CD8-positive, alpha-beta memory T cell (primary cell): ENCODE measurements at regions not wholly inside any gene's neighbourhood (a gene's known extent, or its start where the extent isn't known, plus 50 kb on each side); places are given as distances from the start of the nearest gene placed in this dataset.

ENCODE experiments used
- CTCF ChIA-PET: fragments of 350-600 bp; sonication (Branson Sonifier 250); formaldehyde crosslinking; loops from one replicate; lab custom pipeline; 2021; ENCODE audit warnings: antibody characterized with exemption; lab: Charles Lee
- POLR2A ChIA-PET: fragments of 350-600 bp; sonication (Branson Sonifier 250); formaldehyde crosslinking; loops from one replicate; lab custom pipeline; 2021; ENCODE audit warnings: antibody characterized with exemption; lab: Charles Lee
- DNase-seq, 5 donors: peaks; one replicate each; pipeline versions ENCODE4 v3.0.0 to v3.0.0-alpha.2; 2020 to 2022; ENCODE audit warnings: mixed read lengths in 1 of 5
- H3K27ac ChIP-seq: one replicate; pipeline ENCODE4 v1.7.0; 2013; ENCODE audit warnings: low read depth, mild to moderate bottlenecking, low read length, moderate library complexity
- H3K27me3 ChIP-seq: 2 replicates; pipeline ENCODE4 v1.7.0; 2013; ENCODE audit warnings: low read length, mild to moderate bottlenecking; ENCODE audit not compliant: insufficient read depth, poor library complexity, severe bottlenecking
- H3K36me3 ChIP-seq: 2 replicates; pipeline ENCODE4 v1.7.0; 2013; ENCODE audit warnings: mild to moderate bottlenecking, low read length, moderate library complexity; ENCODE audit not compliant: insufficient read depth
- H3K4me1 ChIP-seq: 2 replicates; pipeline ENCODE4 v1.7.0; 2013; ENCODE audit warnings: mild to moderate bottlenecking, low read length, moderate library complexity; ENCODE audit not compliant: insufficient read depth
- H3K4me3 ChIP-seq: 2 replicates; pipeline ENCODE4 v1.7.0; 2013; ENCODE audit warnings: mild to moderate bottlenecking, low read length
- H3K9me3 ChIP-seq: 2 replicates; pipeline ENCODE4 v1.7.0; 2013; ENCODE audit warnings: mild to moderate bottlenecking, low read length
- H3K27ac Mint-ChIP-seq, 8 donors: one replicate each; pipeline ENCODE4 v1.8.0; 2020 to 2021; ENCODE audit warnings: mixed read lengths in 8 of 8, mild to moderate bottlenecking in 6 of 8, inconsistent platforms in 3 of 8, moderate library complexity in 3 of 8
- H3K27me3 Mint-ChIP-seq, 2 donors: one replicate each; pipeline ENCODE4 v1.8.0; 2020 to 2021; ENCODE audit warnings: mixed read lengths in 2 of 2, mild to moderate bottlenecking in 1 of 2, moderate library complexity in 1 of 2
- H3K36me3 Mint-ChIP-seq, 3 donors: one replicate each; pipeline ENCODE4 v1.8.0; 2020 to 2021; ENCODE audit warnings: mixed read lengths in 3 of 3, inconsistent platforms in 1 of 3, mild to moderate bottlenecking in 1 of 3
- H3K4me1 Mint-ChIP-seq, 3 donors: one replicate each; pipeline ENCODE4 v1.8.0; 2020 to 2021; ENCODE audit warnings: mixed read lengths in 3 of 3, inconsistent platforms in 1 of 3, mild to moderate bottlenecking in 1 of 3
- H3K4me3 Mint-ChIP-seq, 7 donors: one replicate each; pipeline ENCODE4 v1.8.0; 2020 to 2021; ENCODE audit warnings: mixed read lengths in 7 of 7, mild to moderate bottlenecking in 6 of 7, moderate library complexity in 4 of 7, inconsistent platforms in 2 of 7
- H3K9me3 Mint-ChIP-seq, 5 donors: one replicate each; pipeline ENCODE4 v1.8.0; 2020 to 2022; ENCODE audit warnings: mixed read lengths in 5 of 5, mild to moderate bottlenecking in 3 of 5, moderate library complexity in 2 of 5, inconsistent platforms in 1 of 5

DNA sequence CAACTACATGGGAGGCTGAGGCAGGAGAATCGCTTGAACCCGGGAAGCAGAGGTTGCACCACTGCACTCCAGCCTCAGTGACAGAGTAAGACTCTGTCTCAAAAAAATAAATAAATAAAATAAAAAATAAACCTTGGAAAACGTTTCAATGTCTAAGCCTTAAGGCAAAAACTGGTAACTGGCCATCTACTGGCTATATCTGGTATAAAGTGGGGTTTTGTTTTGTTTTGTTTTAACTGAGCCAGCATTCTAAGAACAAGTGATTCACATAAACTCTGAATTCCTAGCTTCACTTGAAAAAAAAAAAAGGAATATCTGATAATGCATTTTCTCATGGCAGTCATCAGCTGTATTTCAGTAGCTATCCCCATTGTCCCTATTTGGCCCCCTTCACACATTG, 126.1 kb upstream of the EFNA5 start:
- Mint-ChIP-seq H3K9me3 (peaks cover 0 to 3% (median 0%) of the 10 kb centered on the region in 5 donors), H3K4me1 (no peaks in the 10 kb centered on the region), H3K27me3 (peaks cover 7 to 10% of the 10 kb centered on the region in 2 donors), H3K4me3 (no peak overlapping the region), H3K36me3 (no peaks in the 10 kb centered on the region), H3K27ac (no peak overlapping the region)
- H3K27ac ChIP-seq = no peak overlapping the region
- no peaks in the 10 kb centered on the region for H3K4me1 ChIP-seq
- no peaks in the 10 kb centered on the region for H3K9me3 ChIP-seq
- H3K4me3 ChIP-seq = no peak overlapping the region
- no peaks in the 10 kb centered on the region for H3K27me3 ChIP-seq
- ChIA-PET POLR2A (no interaction called here), CTCF (no interaction called here)
- H3K36me3 ChIP-seq = no peaks in the 10 kb centered on the region
- DNase-seq = no peak

DNA sequence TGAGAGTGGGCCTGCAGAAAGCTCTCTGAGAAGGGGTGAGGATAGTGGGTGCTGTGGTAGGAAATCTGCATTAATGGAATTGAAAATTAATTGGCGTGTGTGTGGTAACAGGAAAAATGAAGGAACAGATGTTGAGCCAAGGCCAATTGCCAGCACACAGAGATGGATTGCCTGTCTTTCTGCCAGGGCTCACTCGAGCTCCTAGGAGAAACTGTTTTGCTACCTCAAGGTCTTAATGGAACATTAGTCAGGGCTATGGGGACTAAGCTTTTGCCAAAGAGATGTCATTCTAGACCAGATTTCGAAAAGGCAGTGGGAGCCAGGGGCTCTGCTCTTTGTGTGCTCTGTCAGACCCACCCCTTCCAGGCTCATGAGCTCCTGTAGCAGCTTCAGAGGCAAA, 124.0 kb upstream of the EFNA5 start:
- CTCF ChIA-PET = no interaction called here
- H3K9me3 ChIP-seq = no peaks in the 10 kb centered on the region
- peaks cover 7 to 10% of the 10 kb centered on the region in 2 donors for H3K27me3 Mint-ChIP-seq
- H3K27ac ChIP-seq = no peak overlapping the region
- no peak overlapping the region for H3K4me3 ChIP-seq
- peaks cover 0 to 3% (median 0%) of the 10 kb centered on the region in 5 donors for H3K9me3 Mint-ChIP-seq
- no peaks in the 10 kb centered on the region for H3K4me1 Mint-ChIP-seq
- H3K4me1 ChIP-seq = no peaks in the 10 kb centered on the region
- no peak overlapping the region for H3K27ac Mint-ChIP-seq
- H3K36me3 ChIP-seq = no peaks in the 10 kb centered on the region
- H3K36me3 Mint-ChIP-seq = no peaks in the 10 kb centered on the region
- POLR2A ChIA-PET = no interaction called here
- H3K27me3 ChIP-seq = no peaks in the 10 kb centered on the region
- no peak overlapping the region for H3K4me3 Mint-ChIP-seq
- DNase-seq = no peak

DNA sequence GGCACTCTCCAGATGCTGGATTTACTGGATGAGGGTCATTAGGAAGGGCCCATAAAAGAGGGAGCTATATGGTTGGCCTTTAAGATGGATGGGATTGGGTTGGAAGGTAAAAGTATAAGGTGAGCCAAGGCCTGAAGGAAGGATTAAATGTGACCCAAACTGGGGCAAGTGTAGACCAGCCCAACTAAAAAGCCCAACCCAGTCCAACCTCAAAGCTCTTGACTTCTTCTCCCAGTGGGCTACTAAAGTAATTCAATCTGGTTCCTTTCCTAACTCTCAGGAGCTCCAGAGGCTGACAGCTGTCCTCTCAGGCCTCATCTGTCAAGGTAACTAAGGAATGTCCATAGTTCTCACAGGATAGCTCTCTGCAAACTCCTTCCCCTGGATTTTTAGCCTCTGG, 122.2 kb upstream of the EFNA5 start:
- Histone ChIP-seq H3K4me3 (no peak overlapping the region), H3K36me3 (no peaks in the 10 kb centered on the region), H3K27ac (no peak overlapping the region), H3K4me1 (no peaks in the 10 kb centered on the region), H3K9me3 (no peaks in the 10 kb centered on the region), H3K27me3 (no peaks in the 10 kb centered on the region)
- Mint-ChIP-seq H3K4me3 (no peak overlapping the region), H3K36me3 (no peaks in the 10 kb centered on the region), H3K9me3 (peaks cover 0 to 3% (median 0%) of the 10 kb centered on the region in 5 donors), H3K4me1 (no peaks in the 10 kb centered on the region), H3K27ac (no peak overlapping the region), H3K27me3 (peaks cover 6 to 10% of the 10 kb centered on the region in 2 donors)
- ChIA-PET POLR2A (no interaction called here), CTCF (no interaction called here)
- DNase-seq = no peak

- Histone ChIP-seq H3K27ac (no peak overlapping the region), H3K4me3 (no peak overlapping the region), H3K36me3 (no peaks in the 10 kb centered on the region), H3K4me1 (no peaks in the 10 kb centered on the region), H3K9me3 (no peaks in the 10 kb centered on the region), H3K27me3 (no peaks in the 10 kb centered on the region)
- no peak overlapping the region for H3K4me3 Mint-ChIP-seq
- no peak overlapping the region for H3K27ac Mint-ChIP-seq
- CTCF ChIA-PET = no interaction called here
- POLR2A ChIA-PET = no interaction called here
- DNase-seq = no peak
- H3K27me3 Mint-ChIP-seq = peaks cover 4 to 6% of the 10 kb centered on the region in 2 donors
- H3K36me3 Mint-ChIP-seq = no peaks in the 10 kb centered on the region
- peaks cover 0 to 3% (median 2%) of the 10 kb centered on the region in 5 donors for H3K9me3 Mint-ChIP-seq
- H3K4me1 Mint-ChIP-seq = no peaks in the 10 kb centered on the region
These were observed 119.9 kb upstream of the EFNA5 start for GRCh38 chr5:107790671-107791070.

GRCh38 chr5:107786424-107786823, 115.7 kb upstream of the EFNA5 start:
- Mint-ChIP-seq H3K4me1 (no peaks in the 10 kb centered on the region), H3K4me3 (no peak overlapping the region), H3K27ac (no peak overlapping the region), H3K27me3 (peaks cover 0 to 2% of the 10 kb centered on the region in 2 donors), H3K9me3 (peaks cover 0 to 4% (median 3%) of the 10 kb centered on the region in 5 donors), H3K36me3 (no peaks in the 10 kb centered on the region)
- POLR2A ChIA-PET = no interaction called here
- Histone ChIP-seq H3K27me3 (no peaks in the 10 kb centered on the region), H3K4me1 (no peaks in the 10 kb centered on the region), H3K4me3 (no peak overlapping the region), H3K36me3 (no peaks in the 10 kb centered on the region), H3K9me3 (no peaks in the 10 kb centered on the region), H3K27ac (no peak overlapping the region)
- CTCF ChIA-PET = no interaction called here
- DNase-seq = no peak

DNA sequence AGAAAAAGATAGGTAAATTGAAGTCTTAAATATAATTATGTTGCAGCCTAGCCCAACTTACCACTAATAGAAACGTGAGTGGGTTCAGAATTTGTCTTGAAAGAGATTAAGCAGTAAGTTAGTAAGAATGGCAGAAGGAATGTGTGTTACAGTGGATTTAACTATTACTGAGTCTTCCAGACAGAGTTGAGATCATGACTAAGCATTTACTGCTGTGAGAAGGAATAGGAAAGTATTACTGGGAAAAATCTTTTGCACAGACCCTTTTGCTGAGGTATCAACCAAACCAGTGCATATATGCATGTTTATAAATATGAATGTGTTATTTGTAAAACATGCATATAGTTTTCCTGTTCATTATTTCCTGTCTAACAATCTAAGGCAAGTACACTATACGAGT, 112.8 kb upstream of the EFNA5 start:
- Mint-ChIP-seq H3K4me1 (no peaks in the 10 kb centered on the region), H3K36me3 (no peaks in the 10 kb centered on the region), H3K9me3 (peaks cover 0 to 7% (median 4%) of the 10 kb centered on the region in 5 donors), H3K27ac (no peak overlapping the region), H3K27me3 (peaks cover 0 to 2% of the 10 kb centered on the region in 2 donors), H3K4me3 (no peak overlapping the region)
- Histone ChIP-seq H3K4me1 (no peaks in the 10 kb centered on the region), H3K27me3 (no peaks in the 10 kb centered on the region), H3K36me3 (no peaks in the 10 kb centered on the region), H3K27ac (no peak overlapping the region), H3K4me3 (no peak overlapping the region), H3K9me3 (no peaks in the 10 kb centered on the region)
- DNase-seq = no peak
- ChIA-PET POLR2A (no interaction called here), CTCF (no interaction called here)

GRCh38 chr5:107782561-107783169, 111.9 kb upstream of the EFNA5 start:
- H3K4me1 ChIP-seq = no peaks in the 10 kb centered on the region
- H3K36me3 ChIP-seq = no peaks in the 10 kb centered on the region
- no peaks in the 10 kb centered on the region for H3K36me3 Mint-ChIP-seq
- no peak overlapping the region for H3K27ac Mint-ChIP-seq
- DNase-seq = no peak
- no peak overlapping the region for H3K4me3 Mint-ChIP-seq
- no peaks in the 10 kb centered on the region for H3K4me1 Mint-ChIP-seq
- H3K4me3 ChIP-seq = no peak overlapping the region
- H3K9me3 ChIP-seq = no peaks in the 10 kb centered on the region
- H3K27ac ChIP-seq = no peak overlapping the region
- peaks cover 0 to 7% (median 4%) of the 10 kb centered on the region in 5 donors for H3K9me3 Mint-ChIP-seq
- CTCF ChIA-PET = no interaction called here
- H3K27me3 Mint-ChIP-seq = peaks cover 0 to 2% of the 10 kb centered on the region in 2 donors
- POLR2A ChIA-PET = no interaction called here
- H3K27me3 ChIP-seq = no peaks in the 10 kb centered on the region

DNA sequence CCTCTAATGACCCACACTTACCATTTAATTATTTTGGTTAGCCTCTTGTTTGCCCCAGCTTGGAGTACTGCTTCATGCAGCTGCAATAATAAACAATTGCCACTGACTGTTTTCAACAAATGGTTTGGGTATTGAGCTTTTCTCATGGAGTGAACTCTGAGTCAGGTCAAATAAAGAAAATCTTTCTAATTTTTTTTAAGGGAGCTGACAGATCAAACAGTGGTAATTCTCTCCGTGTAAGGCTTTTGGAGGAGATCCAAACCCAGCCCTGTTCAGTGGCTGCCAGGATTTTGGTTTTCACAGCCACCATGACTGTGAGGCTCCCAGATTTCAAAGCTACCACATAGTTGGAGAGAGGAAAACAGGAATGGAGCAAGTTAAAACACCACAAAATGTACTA, 110.7 kb upstream of the EFNA5 start:
- Mint-ChIP-seq H3K9me3 (peaks cover 0 to 7% (median 4%) of the 10 kb centered on the region in 5 donors), H3K4me1 (no peaks in the 10 kb centered on the region), H3K27ac (no peak overlapping the region), H3K27me3 (no peaks in the 10 kb centered on the region), H3K4me3 (no peak overlapping the region), H3K36me3 (no peaks in the 10 kb centered on the region)
- H3K4me1 ChIP-seq = no peaks in the 10 kb centered on the region
- POLR2A ChIA-PET = no interaction called here
- H3K27me3 ChIP-seq = no peaks in the 10 kb centered on the region
- no peak for DNase-seq
- H3K4me3 ChIP-seq = no peak overlapping the region
- no peaks in the 10 kb centered on the region for H3K36me3 ChIP-seq
- CTCF ChIA-PET = no interaction called here
- no peak overlapping the region for H3K27ac ChIP-seq
- no peaks in the 10 kb centered on the region for H3K9me3 ChIP-seq
